CD4-positive, alpha-beta T cell (primary cell): ENCODE measurements at regions not wholly inside any gene's neighbourhood (a gene's known extent, or its start where the extent isn't known, plus 50 kb on each side); places are given as distances from the start of the nearest gene placed in this dataset.

ENCODE experiments used
- ATAC-seq: fragments of 200-7000 bp; cut with Tn5 transposase; one replicate; pipeline ENCODE4 v1.10.0; 2022; ENCODE audit warnings: mild to moderate bottlenecking; ENCODE audit not compliant: poor library complexity
- CTCF ChIA-PET: fragments of 350-600 bp; sonication (Branson Sonifier 250); formaldehyde crosslinking; loops from one replicate; lab custom pipeline; 2021; ENCODE audit warnings: antibody characterized with exemption, inconsistent platforms; lab: Charles Lee
- POLR2A ChIA-PET: fragments of 350-600 bp; sonication (Branson Sonifier 250); formaldehyde crosslinking; loops from one replicate; lab custom pipeline; 2021; ENCODE audit warnings: antibody characterized with exemption, inconsistent platforms; lab: Charles Lee
- DNase-seq, 14 experiments: peaks; one replicate each; pipeline ENCODE4 v3.0.0-alpha.2; 2013 to 2020; ENCODE audit warnings: mixed read lengths in 2 of 14
- H3K27ac ChIP-seq, 2 donors: one replicate each; pipeline versions ENCODE4 v1.5.1 to v1.7.0; 2013; ENCODE audit warnings: low read length in 2 of 2, low read depth in 1 of 2, mild to moderate bottlenecking in 1 of 2
- H3K27me3 ChIP-seq, 2 experiments: 1 replicate in 1 of 2; 2 replicates in 1 of 2; pipeline versions ENCODE4 v1.6.1 to v1.7.0; 2013; ENCODE audit warnings: low read length in 2 of 2, control low read depth in 1 of 2, mild to moderate bottlenecking in 1 of 2, moderate library complexity in 1 of 2; ENCODE audit not compliant: insufficient read depth in 2 of 2, control insufficient read depth in 1 of 2
- H3K36me3 ChIP-seq: one replicate; pipeline ENCODE4 v1.6.1; 2013; ENCODE audit warnings: low read length, control low read depth; ENCODE audit not compliant: insufficient read depth
- H3K4me1 ChIP-seq: one replicate; pipeline ENCODE4 v1.6.1; 2013; ENCODE audit warnings: low read length, control low read depth; ENCODE audit not compliant: insufficient read depth
- H3K4me3 ChIP-seq: one replicate; pipeline ENCODE4 v1.5.1; 2013; ENCODE audit warnings: mild to moderate bottlenecking, low read length, moderate library complexity
- H3K9me3 ChIP-seq, 2 experiments: 1 replicate in 1 of 2; 2 replicates in 1 of 2; pipeline versions ENCODE4 v1.6.1 to v1.7.0; 2013; ENCODE audit warnings: low read length in 2 of 2, mild to moderate bottlenecking in 2 of 2, control low read depth in 1 of 2, moderate library complexity in 1 of 2; ENCODE audit not compliant: control insufficient read depth in 1 of 2, insufficient read depth in 1 of 2
- H3K27ac Mint-ChIP-seq: one replicate; pipeline ENCODE4 v1.8.0; 2020; ENCODE audit warnings: mixed read lengths
- H3K27me3 Mint-ChIP-seq: one replicate; pipeline ENCODE4 v1.8.0; 2021; ENCODE audit warnings: mixed read lengths
- H3K36me3 Mint-ChIP-seq: one replicate; pipeline ENCODE4 v1.8.0; 2021; ENCODE audit warnings: low read depth, mixed read lengths
- H3K4me1 Mint-ChIP-seq: one replicate; pipeline ENCODE4 v1.8.0; 2021; ENCODE audit warnings: low read depth, mixed read lengths
- H3K4me3 Mint-ChIP-seq: one replicate; pipeline ENCODE4 v1.8.0; 2020; ENCODE audit warnings: mild to moderate bottlenecking, mixed read lengths
- H3K9me3 Mint-ChIP-seq: one replicate; pipeline ENCODE4 v1.8.0; 2020; ENCODE audit warnings: mixed read lengths
- CTCF ChIP-seq: fragments of 200-600 bp; IDR thresholded peaks from one replicate; pipeline ENCODE4 v1.8.0; 2022; ENCODE audit warnings: antibody characterized with exemption, mild to moderate bottlenecking
- intact Hi-C, 2 experiments: fragments of 100-400 bp; cut with DNase I in 1 of 2; cut with micrococcal nuclease in 1 of 2; formaldehyde crosslinking; loops; one replicate each; pipeline versions ENCODE4 v1.15.1 to v1.9.0; 2023 to 2025; cut with DNase I, micrococcal nuclease

DNA sequence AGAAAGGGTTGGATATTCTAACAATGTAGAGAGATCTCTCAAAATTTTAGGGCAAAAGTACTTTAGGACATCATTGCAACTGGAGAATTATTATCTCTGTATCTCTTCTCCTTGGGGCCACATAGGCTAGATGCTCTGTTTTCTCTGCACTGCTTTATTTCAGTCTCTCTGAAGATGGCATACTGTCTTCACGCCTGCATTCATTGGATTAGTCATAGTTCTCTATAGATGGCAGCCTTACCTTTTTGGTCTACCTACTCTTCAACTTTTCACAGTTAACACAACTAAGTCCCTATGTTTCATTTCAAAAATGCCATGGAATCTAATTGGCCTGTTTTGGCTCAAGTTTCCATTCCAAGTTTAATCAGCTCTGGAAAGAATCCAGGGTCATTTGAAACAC is 1623.3 kb upstream of the B3GALT2 start:
- H3K4me1 Mint-ChIP-seq = no peaks in the 10 kb centered on the region
- H3K27me3 ChIP-seq = no peaks in the 10 kb centered on the region
- POLR2A ChIA-PET = no interaction called here
- H3K36me3 ChIP-seq = no peaks in the 10 kb centered on the region
- intact Hi-C loops = no loop called here
- DNase-seq = no peak
- H3K27me3 Mint-ChIP-seq = no peaks in the 10 kb centered on the region
- H3K27ac Mint-ChIP-seq = no peak overlapping the region
- no peak overlapping the region for H3K4me3 ChIP-seq
- ATAC-seq = no peak
- no peak overlapping the region for H3K4me3 Mint-ChIP-seq
- H3K36me3 Mint-ChIP-seq = no peaks in the 10 kb centered on the region
- no peaks in the 10 kb centered on the region for H3K9me3 Mint-ChIP-seq
- CTCF ChIA-PET = no interaction called here
- no peak for TF ChIP-seq CTCF
- H3K9me3 ChIP-seq = peaks cover 0 to 3% of the 10 kb centered on the region in 2 experiments
- no peak overlapping the region for H3K27ac ChIP-seq
- H3K4me1 ChIP-seq = no peaks in the 10 kb centered on the region

GRCh38 chr1:194809215-194809614 is 1622.8 kb upstream of the B3GALT2 start:
- no peak for DNase-seq
- peaks cover 0 to 3% of the 10 kb centered on the region in 2 experiments for H3K9me3 ChIP-seq
- no peak overlapping the region for H3K4me3 ChIP-seq
- Mint-ChIP-seq H3K9me3 (no peaks in the 10 kb centered on the region), H3K36me3 (no peaks in the 10 kb centered on the region), H3K4me1 (no peaks in the 10 kb centered on the region), H3K27ac (no peak overlapping the region), H3K4me3 (no peak overlapping the region), H3K27me3 (no peaks in the 10 kb centered on the region)
- no peak overlapping the region for H3K27ac ChIP-seq
- ChIA-PET POLR2A (no interaction called here), CTCF (no interaction called here)
- H3K36me3 ChIP-seq = no peaks in the 10 kb centered on the region
- no peaks in the 10 kb centered on the region for H3K4me1 ChIP-seq
- ATAC-seq = no peak
- TF ChIP-seq CTCF = no peak
- intact Hi-C loops = no loop called here
- H3K27me3 ChIP-seq = no peaks in the 10 kb centered on the region

GRCh38 chr1:194807530-194808220 is 1621.3 kb upstream of the B3GALT2 start:
- DNase-seq (no peak), ATAC-seq (no peak)
- Mint-ChIP-seq H3K9me3 (no peaks in the 10 kb centered on the region), H3K36me3 (no peaks in the 10 kb centered on the region), H3K4me1 (no peaks in the 10 kb centered on the region), H3K27ac (no peak overlapping the region), H3K4me3 (no peak overlapping the region), H3K27me3 (no peaks in the 10 kb centered on the region)
- Histone ChIP-seq H3K4me1 (no peaks in the 10 kb centered on the region), H3K27ac (no peak overlapping the region), H3K27me3 (no peaks in the 10 kb centered on the region), H3K4me3 (no peak overlapping the region), H3K9me3 (no peaks in the 10 kb centered on the region), H3K36me3 (no peaks in the 10 kb centered on the region)
- no peak for TF ChIP-seq CTCF
- ChIA-PET CTCF (no interaction called here), POLR2A (no interaction called here)
- intact Hi-C loops = no loop called here
